Loucy (cell line): ENCODE measurements at regions not wholly inside any gene's neighbourhood (a gene's known extent, or its start where the extent isn't known, plus 50 kb on each side); places are given as distances from the start of the nearest gene placed in this dataset.

Experiments used
- H2AFZ ChIP-seq: fragments of 200-600 bp; sonication (generic); 2 replicates; pipeline ENCODE4 v1.6.0; 2016; ENCODE audit warnings: antibody characterized with exemption, mild to moderate bottlenecking, low read length, moderate library complexity
- H3F3A ChIP-seq: fragments of 200-600 bp; 2 replicates; pipeline ENCODE4 v1.6.0; 2016; ENCODE audit warnings: antibody characterized with exemption, low read depth, mild to moderate bottlenecking
- H3K27me3 ChIP-seq: fragments of 200-600 bp; sonication (generic); 2 replicates; pipeline ENCODE4 v1.6.1; 2014; ENCODE audit warnings: low read length, mild to moderate bottlenecking; ENCODE audit not compliant: insufficient read depth, poor library complexity, severe bottlenecking
- H3K36me3 ChIP-seq: fragments of 200-600 bp; sonication (generic); 2 replicates; pipeline ENCODE4 v1.6.1; 2016; ENCODE audit warnings: low read length; ENCODE audit not compliant: insufficient read depth
- H3K4me1 ChIP-seq: fragments of 200-600 bp; sonication (generic); 2 replicates; pipeline ENCODE4 v1.5.1; 2014; ENCODE audit warnings: low read length, mild to moderate bottlenecking; ENCODE audit not compliant: insufficient read depth, poor library complexity, severe bottlenecking
- H3K4me2 ChIP-seq: fragments of 200-600 bp; sonication (generic); 2 replicates; pipeline ENCODE4 v1.6.0; 2014; ENCODE audit warnings: antibody characterized with exemption, low read length, low read depth, mild to moderate bottlenecking; ENCODE audit not compliant: poor library complexity, severe bottlenecking
- H3K4me3 ChIP-seq: fragments of 200-600 bp; sonication (generic); 2 replicates; pipeline ENCODE4 v1.5.1; 2014; ENCODE audit warnings: low read length, mild to moderate bottlenecking, mixed read lengths; ENCODE audit not compliant: poor library complexity, severe bottlenecking
- H3K79me2 ChIP-seq: fragments of 200-600 bp; sonication (generic); 2 replicates; pipeline ENCODE4 v1.6.1; 2014; ENCODE audit warnings: low read length; ENCODE audit not compliant: insufficient read depth
- H3K9ac ChIP-seq: fragments of 200-600 bp; sonication (generic); 2 replicates; pipeline ENCODE4 v1.6.0; 2014; ENCODE audit warnings: mild to moderate bottlenecking, low read depth, low read length, moderate library complexity; ENCODE audit not compliant: poor library complexity, severe bottlenecking
- H3K9me2 ChIP-seq: fragments of 200-600 bp; sonication (generic); replicated peaks from 2 replicates; pipeline ENCODE4 v1.6.1; 2016; ENCODE audit warnings: low read depth, low read length, mixed read lengths
- H3K9me3 ChIP-seq: fragments of 200-600 bp; sonication (generic); 2 replicates; pipeline ENCODE4 v1.6.1; 2014; ENCODE audit warnings: mild to moderate bottlenecking, antibody characterized with exemption, low read length, low read depth; ENCODE audit not compliant: insufficient read depth
- H4K20me1 ChIP-seq: fragments of 200-600 bp; sonication (generic); 2 replicates; pipeline ENCODE4 v1.6.0; 2014; ENCODE audit warnings: antibody characterized with exemption, low read length, mild to moderate bottlenecking; ENCODE audit not compliant: insufficient read depth, poor library complexity, severe bottlenecking
- CTCF ChIP-seq: fragments of 200-600 bp; sonication (generic); conservative IDR thresholded peaks from 2 replicates; pipeline ENCODE4 v1.5.1; 2014; ENCODE audit warnings: mild to moderate bottlenecking, antibody characterized with exemption, low read length
- EZH2phosphoT487 ChIP-seq: fragments of 200-600 bp; IDR thresholded peaks from 2 replicates; pipeline ENCODE4 v1.6.1; 2018; ENCODE audit warnings: antibody characterized with exemption, mild to moderate bottlenecking, moderate library complexity, borderline replicate concordance

- H3K4me2 ChIP-seq, result no peak overlapping the region
- no peak for TF ChIP-seq EZH2phosphoT487
- TF ChIP-seq CTCF, result no peak
- no peaks in the 10 kb centered on the region for H3K79me2 ChIP-seq
- no peaks in the 10 kb centered on the region for H3K36me3 ChIP-seq
- no peak overlapping the region for H3K4me3 ChIP-seq
- H3F3A ChIP-seq, result no peaks in the 10 kb centered on the region
- no peaks in the 10 kb centered on the region for H3K27me3 ChIP-seq
- H3K4me1 ChIP-seq, result no peaks in the 10 kb centered on the region
- no peaks in the 10 kb centered on the region for H4K20me1 ChIP-seq
- H3K9ac ChIP-seq, result no peak overlapping the region
- H3K9me3 ChIP-seq, result no peaks in the 10 kb centered on the region; the same call in 1 of the 2 replicates
- H2AFZ ChIP-seq, result no peak overlapping the region
- H3K9me2 ChIP-seq, result no peaks in the 10 kb centered on the region
These were observed 779.3 kb downstream of the SLITRK5 start for GRCh38 chr13:88450515-88450914.

GRCh38 chr13:88456151-88456550 is 785.0 kb downstream of the SLITRK5 start:
- Histone ChIP-seq H3K27me3 (no peaks in the 10 kb centered on the region), H3K9me3 (no peaks in the 10 kb centered on the region), H2AFZ (no peak overlapping the region), H3F3A (no peaks in the 10 kb centered on the region), H3K4me3 (no peak overlapping the region), H3K9ac (no peak overlapping the region), H3K4me2 (no peak overlapping the region), H4K20me1 (no peaks in the 10 kb centered on the region), H3K9me2 (no peaks in the 10 kb centered on the region), H3K4me1 (no peaks in the 10 kb centered on the region), H3K36me3 (no peaks in the 10 kb centered on the region), H3K79me2 (no peaks in the 10 kb centered on the region)
- no peak for TF ChIP-seq EZH2phosphoT487
- no peak for TF ChIP-seq CTCF

GRCh38 chr13:88459331-88459730 is 788.2 kb downstream of the SLITRK5 start:
- Histone ChIP-seq H3K4me3 (no peak overlapping the region), H2AFZ (no peak overlapping the region)
- TF ChIP-seq CTCF, result no peak

More at GRCh38 chr13:88459331-88459730, 788.2 kb downstream of the SLITRK5 start:
- H3K79me2 ChIP-seq, result no peaks in the 10 kb centered on the region
- H3K9ac ChIP-seq, result no peak overlapping the region
- no peaks in the 10 kb centered on the region for H3K4me1 ChIP-seq
- no peaks in the 10 kb centered on the region for H3K36me3 ChIP-seq
- H3K27me3 ChIP-seq, result no peaks in the 10 kb centered on the region
- H3K9me2 ChIP-seq, result no peaks in the 10 kb centered on the region
- no peaks in the 10 kb centered on the region for H3K9me3 ChIP-seq
- H4K20me1 ChIP-seq, result no peaks in the 10 kb centered on the region
- no peaks in the 10 kb centered on the region for H3F3A ChIP-seq
- no peak overlapping the region for H3K4me2 ChIP-seq
